22Rv1 (cell line): ENCODE measurements at regions not wholly inside any gene's neighbourhood (a gene's known extent, or its start where the extent isn't known, plus 50 kb on each side); places are given as distances from the start of the nearest gene placed in this dataset.

Experiments
- ZFX ChIP-seq: fragments of 450-650 bp; IDR thresholded peaks from 2 replicates; pipeline ENCODE4 v1.6.1; 2017; ENCODE audit warnings: antibody characterized with exemption, borderline replicate concordance
- TF ChIP-seq, protein P1 (sequence below): fragments of 450-650 bp; IDR thresholded peaks from 2 replicates; pipeline ENCODE4 v1.5.1; 2017; ENCODE audit warnings: mild to moderate bottlenecking

DNA sequence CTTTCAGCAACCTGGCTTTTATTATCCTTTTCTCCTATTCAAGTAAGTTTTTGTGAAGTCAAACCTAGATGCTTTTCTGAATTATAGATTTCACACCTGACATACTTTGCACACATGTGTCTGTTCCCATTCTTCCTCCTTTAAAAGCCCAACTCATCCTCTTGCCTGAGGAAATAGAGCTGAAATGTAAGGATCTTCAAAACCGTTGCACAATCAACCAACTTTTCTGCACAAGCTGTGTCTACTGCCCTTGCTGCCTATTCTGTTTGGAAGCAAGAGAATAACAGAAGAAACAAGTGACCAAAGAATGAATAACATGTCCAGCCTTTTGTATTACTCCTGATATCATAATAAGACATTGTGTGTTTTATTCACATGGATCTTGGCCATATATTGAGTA lies 95.1 kb upstream of the ITGA1 start:
- TF ChIP-seq, protein P1, sequence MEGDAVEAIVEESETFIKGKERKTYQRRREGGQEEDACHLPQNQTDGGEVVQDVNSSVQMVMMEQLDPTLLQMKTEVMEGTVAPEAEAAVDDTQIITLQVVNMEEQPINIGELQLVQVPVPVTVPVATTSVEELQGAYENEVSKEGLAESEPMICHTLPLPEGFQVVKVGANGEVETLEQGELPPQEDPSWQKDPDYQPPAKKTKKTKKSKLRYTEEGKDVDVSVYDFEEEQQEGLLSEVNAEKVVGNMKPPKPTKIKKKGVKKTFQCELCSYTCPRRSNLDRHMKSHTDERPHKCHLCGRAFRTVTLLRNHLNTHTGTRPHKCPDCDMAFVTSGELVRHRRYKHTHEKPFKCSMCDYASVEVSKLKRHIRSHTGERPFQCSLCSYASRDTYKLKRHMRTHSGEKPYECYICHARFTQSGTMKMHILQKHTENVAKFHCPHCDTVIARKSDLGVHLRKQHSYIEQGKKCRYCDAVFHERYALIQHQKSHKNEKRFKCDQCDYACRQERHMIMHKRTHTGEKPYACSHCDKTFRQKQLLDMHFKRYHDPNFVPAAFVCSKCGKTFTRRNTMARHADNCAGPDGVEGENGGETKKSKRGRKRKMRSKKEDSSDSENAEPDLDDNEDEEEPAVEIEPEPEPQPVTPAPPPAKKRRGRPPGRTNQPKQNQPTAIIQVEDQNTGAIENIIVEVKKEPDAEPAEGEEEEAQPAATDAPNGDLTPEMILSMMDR: no peak
- TF ChIP-seq ZFX: no peak
